ENCODE measurements at regions not wholly inside any gene's neighbourhood (a gene's known extent, or its start where the extent isn't known, plus 50 kb on each side); places are given as distances from the start of the nearest gene placed in this dataset.
"Not testable (repeated sequence)": the region's sequence is repeated elsewhere in the genome, so short reads cannot be mapped to it uniquely, and the experiment has no call there.

DNA sequence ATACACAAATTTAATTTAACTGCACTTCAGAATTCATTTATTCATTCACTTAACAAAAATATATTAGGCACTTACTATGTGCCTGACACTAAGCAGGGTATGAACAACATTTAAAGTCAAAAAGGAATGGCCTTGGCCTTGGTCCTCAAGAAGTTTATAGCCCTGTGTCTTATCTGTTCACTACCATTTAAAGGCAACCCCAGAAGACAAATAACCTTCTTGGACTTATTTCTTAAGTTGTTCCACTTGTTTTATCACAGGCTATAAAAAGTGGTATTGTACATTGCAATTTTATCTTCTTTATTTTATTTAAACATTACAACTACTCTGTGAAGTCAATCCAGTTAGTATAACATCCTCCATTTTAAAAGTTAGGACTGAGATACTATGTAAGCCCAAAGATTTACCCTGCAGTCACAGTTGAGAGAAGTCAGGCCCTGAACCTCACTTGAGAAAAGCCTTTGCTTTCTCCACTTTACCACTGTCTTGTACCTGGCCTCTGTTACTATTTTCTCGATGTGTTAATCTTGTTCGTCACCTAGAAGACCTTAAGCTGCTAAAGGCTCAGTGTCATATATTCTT is 305.6 kb upstream of the DIPK2B start:
- no peak for DNase-seq (ENCODE audit: low spot score)
- TF ChIP-seq, protein P1, sequence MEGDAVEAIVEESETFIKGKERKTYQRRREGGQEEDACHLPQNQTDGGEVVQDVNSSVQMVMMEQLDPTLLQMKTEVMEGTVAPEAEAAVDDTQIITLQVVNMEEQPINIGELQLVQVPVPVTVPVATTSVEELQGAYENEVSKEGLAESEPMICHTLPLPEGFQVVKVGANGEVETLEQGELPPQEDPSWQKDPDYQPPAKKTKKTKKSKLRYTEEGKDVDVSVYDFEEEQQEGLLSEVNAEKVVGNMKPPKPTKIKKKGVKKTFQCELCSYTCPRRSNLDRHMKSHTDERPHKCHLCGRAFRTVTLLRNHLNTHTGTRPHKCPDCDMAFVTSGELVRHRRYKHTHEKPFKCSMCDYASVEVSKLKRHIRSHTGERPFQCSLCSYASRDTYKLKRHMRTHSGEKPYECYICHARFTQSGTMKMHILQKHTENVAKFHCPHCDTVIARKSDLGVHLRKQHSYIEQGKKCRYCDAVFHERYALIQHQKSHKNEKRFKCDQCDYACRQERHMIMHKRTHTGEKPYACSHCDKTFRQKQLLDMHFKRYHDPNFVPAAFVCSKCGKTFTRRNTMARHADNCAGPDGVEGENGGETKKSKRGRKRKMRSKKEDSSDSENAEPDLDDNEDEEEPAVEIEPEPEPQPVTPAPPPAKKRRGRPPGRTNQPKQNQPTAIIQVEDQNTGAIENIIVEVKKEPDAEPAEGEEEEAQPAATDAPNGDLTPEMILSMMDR (IDR thresholded peaks at IDR 0.05; ENCODE audit: borderline replicate concordance, control extremely low read depth, extremely low read depth, insufficient read depth, missing control alignments), result no peak
- in situ Hi-C loops (cut with MboI; ENCODE audit: low sequenced_read_pairs, unreplicated experiment), result no loop called here

DNA sequence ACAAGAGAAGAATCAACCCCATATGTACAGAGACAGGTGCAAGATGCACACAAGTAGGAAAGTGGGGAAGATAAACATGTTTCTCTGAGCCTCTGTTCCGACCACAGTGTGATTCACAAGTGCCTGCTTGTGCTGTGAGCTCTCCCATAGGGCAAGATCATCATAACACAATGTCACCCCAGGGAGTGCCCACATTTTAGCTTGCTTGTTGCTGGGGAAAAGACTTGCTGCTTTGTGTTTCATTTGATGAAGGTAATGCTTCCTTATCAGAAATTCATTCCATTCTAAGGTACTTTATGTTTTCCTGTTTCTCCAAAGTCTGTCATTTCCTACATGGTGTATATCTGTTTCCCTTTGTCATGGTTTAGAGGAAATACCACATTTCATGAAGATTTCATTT is 304.5 kb upstream of the DIPK2B start:
- in situ Hi-C loops (cut with MboI; ENCODE audit: low sequenced_read_pairs, unreplicated experiment), result no loop called here
- TF ChIP-seq, protein P1 (IDR thresholded peaks at IDR 0.05; ENCODE audit: borderline replicate concordance, control extremely low read depth, extremely low read depth, insufficient read depth, missing control alignments), result no peak
- no peak for DNase-seq (ENCODE audit: low spot score)

DNA sequence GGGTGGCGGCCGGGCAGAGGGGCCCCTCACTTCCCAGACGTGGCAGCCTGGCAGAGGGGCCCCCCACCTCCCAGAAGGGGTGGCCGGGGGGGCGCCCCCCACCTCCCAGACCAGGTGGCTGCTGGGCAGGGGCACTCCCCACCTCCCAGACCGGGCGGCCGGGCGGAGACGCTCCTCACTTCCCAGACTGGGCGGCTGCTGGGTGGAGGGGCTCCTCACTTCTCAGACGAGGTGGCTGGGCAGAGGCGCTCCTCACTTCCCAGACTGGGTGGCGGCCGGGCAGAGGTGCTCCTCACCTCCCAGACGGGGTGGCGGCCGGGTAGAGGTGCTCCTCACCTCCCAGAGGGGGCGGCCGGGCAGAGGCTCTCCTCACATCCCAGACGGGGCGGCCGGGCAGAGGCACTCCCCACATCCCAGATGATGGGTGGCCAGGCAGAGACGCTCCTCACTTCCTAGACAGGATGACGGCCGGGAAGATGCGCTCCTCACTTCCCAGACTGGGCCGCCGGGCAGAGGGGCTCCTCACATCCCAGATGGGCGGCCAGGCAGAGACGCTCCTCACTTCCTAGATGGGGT is 303.2 kb upstream of the DIPK2B start:
- in situ Hi-C loops (cut with MboI; ENCODE audit: low sequenced_read_pairs, unreplicated experiment); DNase-seq (ENCODE audit: low spot score): not testable (repeated sequence)

DNA sequence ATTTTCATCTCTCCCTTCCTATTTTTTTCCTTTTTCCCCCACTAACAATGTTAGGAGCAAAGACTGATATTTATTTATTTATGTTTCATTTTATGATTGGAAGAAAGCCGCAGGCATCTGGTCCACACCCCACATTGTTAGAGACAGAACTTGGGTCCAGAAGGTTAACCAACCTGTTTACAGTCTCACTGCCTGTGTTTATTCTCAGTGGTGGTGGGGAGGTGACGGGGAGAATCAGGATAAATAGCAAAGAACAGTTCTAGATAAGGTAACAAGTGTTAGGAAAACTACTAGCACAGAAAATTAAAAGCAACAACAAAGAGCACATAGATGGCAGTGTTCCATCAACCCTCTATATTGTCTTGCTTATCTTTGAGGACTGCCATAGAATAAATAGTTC is 301.7 kb upstream of the DIPK2B start:
- in situ Hi-C loops (cut with MboI; ENCODE audit: low sequenced_read_pairs, unreplicated experiment), result no loop called here
- no peak for DNase-seq (ENCODE audit: low spot score)
- TF ChIP-seq, protein P1 (IDR thresholded peaks at IDR 0.05; ENCODE audit: borderline replicate concordance, control extremely low read depth, extremely low read depth, insufficient read depth, missing control alignments), result no peak

DNA sequence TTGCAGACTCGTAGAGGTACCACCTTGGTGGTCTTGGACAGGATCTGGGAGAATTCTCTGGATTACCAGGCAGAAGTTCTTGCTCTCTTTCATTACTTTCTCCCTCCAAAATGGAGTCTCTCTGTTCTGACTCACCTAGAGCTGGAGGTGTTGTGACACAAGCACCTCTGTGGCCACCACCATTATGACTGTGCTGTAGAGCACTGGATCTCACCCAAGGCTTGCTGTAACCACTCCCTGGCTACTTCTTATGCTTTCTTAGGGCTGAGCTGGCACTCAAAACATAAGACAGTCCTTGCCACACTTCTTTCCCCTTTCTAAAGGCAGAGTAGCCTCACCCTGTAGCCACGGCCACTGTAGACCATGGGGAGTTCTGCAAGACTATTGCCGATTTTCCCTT is 296.6 kb upstream of the DIPK2B start:
- TF ChIP-seq, protein P1 (IDR thresholded peaks at IDR 0.05; ENCODE audit: borderline replicate concordance, control extremely low read depth, extremely low read depth, insufficient read depth, missing control alignments), result no peak
- no peak for DNase-seq (ENCODE audit: low spot score)
- in situ Hi-C loops (cut with MboI; ENCODE audit: low sequenced_read_pairs, unreplicated experiment), result no loop called here

DNA sequence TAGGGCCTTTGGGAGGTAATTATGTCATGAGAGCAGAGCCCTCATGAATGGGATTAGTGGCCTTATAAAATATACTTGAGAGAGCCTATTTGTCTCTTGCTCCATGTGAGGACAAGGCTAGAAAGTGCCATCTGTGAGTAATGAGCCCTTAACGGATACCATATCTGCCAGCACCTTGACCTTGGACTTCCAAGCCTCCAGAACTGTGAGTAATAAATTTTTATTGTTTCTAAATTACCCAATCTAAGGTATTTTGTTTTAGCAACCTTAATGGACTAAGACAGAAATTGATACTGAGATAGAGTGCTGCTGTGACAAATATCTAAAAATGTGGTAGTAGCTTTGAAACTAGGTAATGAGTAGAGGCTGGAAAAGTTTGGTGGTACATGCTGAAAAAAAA is 285.0 kb upstream of the DIPK2B start:
- TF ChIP-seq, protein P1 (IDR thresholded peaks at IDR 0.05; ENCODE audit: borderline replicate concordance, control extremely low read depth, extremely low read depth, insufficient read depth, missing control alignments), result no peak
- DNase-seq (ENCODE audit: low spot score), result no peak
- in situ Hi-C loops (cut with MboI; ENCODE audit: low sequenced_read_pairs, unreplicated experiment), result no loop called here

DNA sequence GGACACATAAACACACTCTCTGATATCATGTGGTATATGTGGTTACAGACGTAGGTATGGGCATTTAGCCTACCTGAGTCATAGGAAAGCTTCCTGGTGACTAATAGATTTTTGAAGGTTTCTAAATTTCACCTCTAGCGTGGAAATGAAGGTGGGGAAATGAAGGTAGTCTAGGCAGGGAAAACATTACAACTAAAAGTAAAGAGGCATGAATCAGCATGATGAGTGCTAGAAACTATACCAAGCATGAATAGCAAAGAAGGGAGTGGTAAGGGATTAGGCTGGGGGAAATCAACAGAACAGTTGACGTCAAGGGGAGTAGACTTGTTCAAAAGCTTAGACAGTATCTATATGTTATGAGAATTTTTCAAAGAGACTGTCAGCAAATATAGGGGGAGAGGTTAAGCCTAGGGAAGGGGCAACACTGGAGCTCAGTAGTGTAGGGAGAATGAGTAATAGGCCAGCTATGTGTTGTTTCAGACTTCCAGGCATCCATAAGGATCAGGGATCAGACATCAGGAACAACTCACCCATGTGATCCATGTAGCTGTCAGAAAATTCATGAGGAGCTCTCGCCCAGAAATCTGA is 279.3 kb upstream of the DIPK2B start:
- in situ Hi-C loops (cut with MboI; ENCODE audit: low sequenced_read_pairs, unreplicated experiment), result no loop called here
- TF ChIP-seq, protein P1 (IDR thresholded peaks at IDR 0.05; ENCODE audit: borderline replicate concordance, control extremely low read depth, extremely low read depth, insufficient read depth, missing control alignments), result no peak
- DNase-seq (ENCODE audit: low spot score), result no peak
